HEK293 (cell line): ENCODE measurements at regions not wholly inside any gene's neighbourhood (a gene's known extent, or its start where the extent isn't known, plus 50 kb on each side); places are given as distances from the start of the nearest gene placed in this dataset.

Experiments used
- GLIS1 ChIP-seq: fragments of 450-650 bp; formaldehyde crosslinking; IDR thresholded peaks from 2 replicates; pipeline ENCODE4 v1.5.1; 2016; ENCODE audit warnings: missing biosample characterization, missing genetic modification characterization
- KLF9 ChIP-seq: fragments of 450-650 bp; formaldehyde crosslinking; IDR thresholded peaks from 2 replicates; pipeline ENCODE4 v1.5.1; 2016; ENCODE audit warnings: missing biosample characterization, missing genetic modification characterization, low read depth
- ZNF24 ChIP-seq: fragments of 450-650 bp; formaldehyde crosslinking; IDR thresholded peaks from 2 replicates; pipeline ENCODE4 v1.5.1; 2016; ENCODE audit warnings: missing biosample characterization, missing genetic modification characterization
- ZNF335 ChIP-seq: fragments of 450-650 bp; formaldehyde crosslinking; conservative IDR thresholded peaks from 2 replicates; pipeline ENCODE4 v1.5.1; 2016; ENCODE audit warnings: missing biosample characterization, missing genetic modification characterization
- ZNF473 ChIP-seq: fragments of 450-650 bp; formaldehyde crosslinking; IDR thresholded peaks from 2 replicates; pipeline ENCODE4 v1.5.1; 2017; ENCODE audit warnings: missing biosample characterization, missing genetic modification characterization
- TF ChIP-seq, protein P1 (sequence below): fragments of 450-650 bp; formaldehyde crosslinking; IDR thresholded peaks from 2 replicates; pipeline ENCODE4 v1.5.1; 2016; ENCODE audit warnings: missing biosample characterization, missing genetic modification characterization
- TF ChIP-seq, protein P2 (sequence below): fragments of 450-650 bp; formaldehyde crosslinking; IDR thresholded peaks from 2 replicates; pipeline ENCODE4 v1.5.1; 2016; ENCODE audit warnings: missing biosample characterization, missing genetic modification characterization
- TF ChIP-seq, protein P3 (sequence below): fragments of 450-650 bp; formaldehyde crosslinking; IDR thresholded peaks from 2 replicates; pipeline ENCODE4 v1.5.1; 2016; ENCODE audit warnings: missing biosample characterization, missing genetic modification characterization

DNA sequence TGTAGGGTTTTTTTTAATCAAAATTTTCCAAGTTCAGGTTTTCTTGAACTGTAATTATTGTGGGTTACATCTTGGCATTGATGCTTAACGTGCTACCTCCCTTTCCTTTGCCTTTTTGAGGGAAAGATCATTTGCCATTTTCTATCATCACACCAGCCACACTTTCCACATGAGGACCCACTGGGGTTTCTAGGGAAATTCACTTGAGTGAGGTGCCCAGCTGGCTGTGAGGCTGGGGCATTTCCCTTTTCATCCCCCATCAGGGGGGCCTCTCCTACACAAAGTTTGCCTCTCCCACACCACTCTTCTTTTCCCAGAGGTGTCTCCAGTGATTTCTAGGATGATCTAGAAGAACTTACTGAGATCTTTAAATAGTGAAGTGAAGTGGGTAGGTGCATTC lies 335.7 kb downstream of the BMP4 start:
- TF ChIP-seq, protein P1, sequence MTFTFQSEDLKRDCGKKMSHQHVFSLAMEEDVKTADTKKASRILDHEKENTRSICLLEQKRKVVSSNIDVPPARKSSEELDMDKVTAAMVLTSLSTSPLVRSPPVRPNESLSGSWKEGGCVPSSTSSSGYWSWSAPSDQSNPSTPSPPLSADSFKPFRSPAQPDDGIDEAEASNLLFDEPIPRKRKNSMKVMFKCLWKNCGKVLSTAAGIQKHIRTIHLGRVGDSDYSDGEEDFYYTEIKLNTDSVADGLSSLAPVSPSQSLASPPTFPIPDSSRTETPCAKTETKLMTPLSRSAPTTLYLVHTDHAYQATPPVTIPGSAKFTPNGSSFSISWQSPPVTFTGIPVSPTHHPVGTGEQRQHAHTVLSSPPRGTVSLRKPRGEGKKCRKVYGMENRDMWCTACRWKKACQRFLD (tag by site-specific recombination) = no peak
- no peak for TF ChIP-seq KLF9 (tag by site-specific recombination)
- no peak for TF ChIP-seq ZNF335
- no peak for TF ChIP-seq ZNF24 (tag by site-specific recombination)
- TF ChIP-seq, protein P2, sequence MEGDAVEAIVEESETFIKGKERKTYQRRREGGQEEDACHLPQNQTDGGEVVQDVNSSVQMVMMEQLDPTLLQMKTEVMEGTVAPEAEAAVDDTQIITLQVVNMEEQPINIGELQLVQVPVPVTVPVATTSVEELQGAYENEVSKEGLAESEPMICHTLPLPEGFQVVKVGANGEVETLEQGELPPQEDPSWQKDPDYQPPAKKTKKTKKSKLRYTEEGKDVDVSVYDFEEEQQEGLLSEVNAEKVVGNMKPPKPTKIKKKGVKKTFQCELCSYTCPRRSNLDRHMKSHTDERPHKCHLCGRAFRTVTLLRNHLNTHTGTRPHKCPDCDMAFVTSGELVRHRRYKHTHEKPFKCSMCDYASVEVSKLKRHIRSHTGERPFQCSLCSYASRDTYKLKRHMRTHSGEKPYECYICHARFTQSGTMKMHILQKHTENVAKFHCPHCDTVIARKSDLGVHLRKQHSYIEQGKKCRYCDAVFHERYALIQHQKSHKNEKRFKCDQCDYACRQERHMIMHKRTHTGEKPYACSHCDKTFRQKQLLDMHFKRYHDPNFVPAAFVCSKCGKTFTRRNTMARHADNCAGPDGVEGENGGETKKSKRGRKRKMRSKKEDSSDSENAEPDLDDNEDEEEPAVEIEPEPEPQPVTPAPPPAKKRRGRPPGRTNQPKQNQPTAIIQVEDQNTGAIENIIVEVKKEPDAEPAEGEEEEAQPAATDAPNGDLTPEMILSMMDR (tag by site-specific recombination) = no peak
- no peak for TF ChIP-seq GLIS1
- TF ChIP-seq, protein P3, sequence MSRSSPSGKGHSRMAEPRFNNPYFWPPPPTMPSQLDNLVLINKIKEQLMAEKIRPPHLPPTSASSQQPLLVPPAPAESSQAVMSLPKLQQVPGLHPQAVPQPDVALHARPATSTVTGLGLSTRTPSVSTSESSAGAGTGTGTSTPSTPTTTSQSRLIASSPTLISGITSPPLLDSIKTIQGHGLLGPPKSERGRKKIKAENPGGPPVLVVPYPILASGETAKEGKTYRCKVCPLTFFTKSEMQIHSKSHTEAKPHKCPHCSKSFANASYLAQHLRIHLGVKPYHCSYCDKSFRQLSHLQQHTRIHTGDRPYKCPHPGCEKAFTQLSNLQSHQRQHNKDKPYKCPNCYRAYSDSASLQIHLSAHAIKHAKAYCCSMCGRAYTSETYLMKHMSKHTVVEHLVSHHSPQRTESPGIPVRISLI (tag by site-specific recombination) = no peak
- TF ChIP-seq ZNF473 (tag by site-specific recombination) = no peak
